CD14-positive monocyte (primary cell): ENCODE measurements at regions not wholly inside any gene's neighbourhood (a gene's known extent, or its start where the extent isn't known, plus 50 kb on each side); places are given as distances from the start of the nearest gene placed in this dataset.

Experiments used
- DNase-seq, 3 donors: peaks; one replicate each; pipeline ENCODE4 v3.0.0-alpha.2; 2011 to 2022
- H2AFZ ChIP-seq: 2 replicates; pipeline ENCODE4 v1.6.0; 2012; ENCODE audit warnings: mild to moderate bottlenecking, low read depth, low read length, inconsistent platforms; ENCODE audit not compliant: insufficient read depth, poor library complexity, severe bottlenecking
- H3K27ac ChIP-seq, 2 donors: 1 replicate in 1 of 2; 2 replicates in 1 of 2; pipeline ENCODE4 v1.5.1; 2012 to 2013; ENCODE audit warnings: low read length in 2 of 2, control low read depth in 1 of 2, inconsistent platforms in 1 of 2, low read depth in 1 of 2, mild to moderate bottlenecking in 1 of 2
- H3K27me3 ChIP-seq, 2 donors: one replicate each; pipeline versions ENCODE4 v1.6.0 to v1.6.1; 2011 to 2013; ENCODE audit warnings: low read length in 2 of 2; ENCODE audit not compliant: control insufficient read depth in 2 of 2, insufficient read depth in 2 of 2
- H3K36me3 ChIP-seq, 2 donors: replicated peaks in 1 of 2; 1 replicate in 1 of 2; 2 replicates in 1 of 2; pipeline versions ENCODE4 v1.5.1 to v1.6.1; 2012 to 2013; ENCODE audit warnings: low read length in 2 of 2, control low read depth in 1 of 2, inconsistent platforms in 1 of 2, mild to moderate bottlenecking in 1 of 2; ENCODE audit not compliant: insufficient read depth in 2 of 2, control insufficient read depth in 1 of 2
- H3K4me1 ChIP-seq, 2 donors: 1 replicate in 1 of 2; 2 replicates in 1 of 2; pipeline versions ENCODE4 v1.5.1 to v1.6.1; 2012 to 2013; ENCODE audit warnings: low read length in 2 of 2, control low read depth in 1 of 2, inconsistent platforms in 1 of 2, mild to moderate bottlenecking in 1 of 2, moderate library complexity in 1 of 2; ENCODE audit not compliant: insufficient read depth in 2 of 2, control insufficient read depth in 1 of 2
- H3K4me2 ChIP-seq: replicated peaks from 2 replicates; pipeline ENCODE3; 2012; ENCODE audit warnings: low read length, moderate library complexity, mild to moderate bottlenecking; ENCODE audit not compliant: poor library complexity, severe bottlenecking; ENCODE audit errors: extremely low read depth
- H3K4me3 ChIP-seq, 3 experiments: fragments of 200-600 bp in 1 of 3; sonication (generic) in 1 of 3; replicated peaks in 1 of 3; 1 replicate in 2 of 3; 2 replicates in 1 of 3; pipeline ENCODE4 v1.5.1; 2011 to 2013; ENCODE audit warnings: low read length in 3 of 3, mild to moderate bottlenecking in 3 of 3, control low read depth in 2 of 3, low read depth in 2 of 3, inconsistent platforms in 1 of 3, moderate library complexity in 1 of 3
- H3K79me2 ChIP-seq: 2 replicates; pipeline ENCODE4 v1.6.0; 2012; ENCODE audit warnings: mild to moderate bottlenecking, control low read depth, inconsistent platforms, low read length, moderate library complexity; ENCODE audit not compliant: insufficient read depth
- H3K9ac ChIP-seq: 2 replicates; pipeline ENCODE4 v1.6.0; 2017; ENCODE audit warnings: low read length, mild to moderate bottlenecking; ENCODE audit not compliant: insufficient read depth, poor library complexity, severe bottlenecking
- H3K9me3 ChIP-seq, 2 donors: replicated peaks in 1 of 2; 1 replicate in 1 of 2; 2 replicates in 1 of 2; pipeline versions ENCODE4 v1.5.1 to v1.6.1; 2012 to 2013; ENCODE audit warnings: low read length in 2 of 2, control low read depth in 1 of 2; ENCODE audit not compliant: control insufficient read depth in 1 of 2, insufficient read depth in 1 of 2
- H4K20me1 ChIP-seq: 2 replicates; pipeline ENCODE4 v1.6.0; 2012; ENCODE audit warnings: mild to moderate bottlenecking, low read length, control low read depth, moderate library complexity; ENCODE audit not compliant: insufficient read depth
- H3K27ac Mint-ChIP-seq, 7 donors: one replicate each; pipeline ENCODE4 v1.8.0; 2020; ENCODE audit warnings: mild to moderate bottlenecking in 7 of 7, mixed read lengths in 7 of 7, moderate library complexity in 6 of 7, inconsistent platforms in 2 of 7
- H3K27me3 Mint-ChIP-seq, 3 donors: one replicate each; pipeline ENCODE4 v1.8.0; 2021 to 2022; ENCODE audit warnings: low read depth in 3 of 3, mild to moderate bottlenecking in 3 of 3, mixed read lengths in 3 of 3, moderate library complexity in 3 of 3, inconsistent platforms in 1 of 3
- H3K36me3 Mint-ChIP-seq, 2 donors: one replicate each; pipeline ENCODE4 v1.8.0; 2020; ENCODE audit warnings: mixed read lengths in 2 of 2, inconsistent platforms in 1 of 2, mild to moderate bottlenecking in 1 of 2
- H3K4me1 Mint-ChIP-seq: one replicate; pipeline ENCODE4 v1.8.0; 2020; ENCODE audit warnings: mild to moderate bottlenecking, mixed read lengths
- H3K4me3 Mint-ChIP-seq, 2 donors: one replicate each; pipeline ENCODE4 v1.8.0; 2020; ENCODE audit warnings: mild to moderate bottlenecking in 2 of 2, mixed read lengths in 2 of 2, moderate library complexity in 1 of 2
- H3K9me3 Mint-ChIP-seq, 7 donors: one replicate each; pipeline ENCODE4 v1.8.0; 2020 to 2022; ENCODE audit warnings: mixed read lengths in 7 of 7, mild to moderate bottlenecking in 6 of 7, moderate library complexity in 6 of 7, inconsistent platforms in 2 of 7
- CTCF ChIP-seq: fragments of 200-600 bp; IDR thresholded peaks from one replicate; pipeline ENCODE4 v1.8.0; 2022; ENCODE audit warnings: antibody characterized with exemption, mild to moderate bottlenecking
- WGBS: methylation state at CpG from one replicate; pipeline ENCODE4 v1.1.5; 2013; ENCODE audit warnings: missing lambda C conversion rate; ENCODE audit not compliant: insufficient coverage; 5-methylcytosine and 5-hydroxymethylcytosine counted together
- intact Hi-C, 2 donors: fragments of 100-400 bp; cut with micrococcal nuclease; formaldehyde crosslinking; loops; one replicate each; pipeline versions ENCODE4 v1.15.0 to v1.15.1; 2023

GRCh38 chr5:101112645-101113044, 209.6 kb upstream of the ST8SIA4 start:
- no peak overlapping the region for H3K9ac ChIP-seq
- no peaks in the 10 kb centered on the region for H3K27me3 Mint-ChIP-seq
- H3K27ac ChIP-seq = no peak overlapping the region
- H3K9me3 ChIP-seq = peaks cover 0 to 4% of the 10 kb centered on the region in 2 donors
- H3K4me3 ChIP-seq = no peak overlapping the region
- peaks cover 0 to 3% (median 1%) of the 10 kb centered on the region in 7 donors for H3K9me3 Mint-ChIP-seq
- H3K36me3 ChIP-seq = no peaks in the 10 kb centered on the region
- H3K36me3 Mint-ChIP-seq = no peaks in the 10 kb centered on the region
- no peaks in the 10 kb centered on the region for H3K4me1 ChIP-seq
- DNase-seq = no peak
- no peak overlapping the region for H3K4me2 ChIP-seq
- H3K79me2 ChIP-seq = no peaks in the 10 kb centered on the region
- no peak overlapping the region for H2AFZ ChIP-seq
- H4K20me1 ChIP-seq = no peaks in the 10 kb centered on the region
- no peaks in the 10 kb centered on the region for H3K27me3 ChIP-seq
- TF ChIP-seq CTCF = no peak
- no peak overlapping the region for H3K4me3 Mint-ChIP-seq
- H3K4me1 Mint-ChIP-seq = no peaks in the 10 kb centered on the region
- no peak overlapping the region for H3K27ac Mint-ChIP-seq
- intact Hi-C loops = no loop called here

- H3K9me3 ChIP-seq = no peaks in the 10 kb centered on the region
- no peaks in the 10 kb centered on the region for H3K4me1 ChIP-seq
- H3K4me1 Mint-ChIP-seq = no peaks in the 10 kb centered on the region
- H4K20me1 ChIP-seq = no peaks in the 10 kb centered on the region
- H3K4me2 ChIP-seq = no peak overlapping the region
- TF ChIP-seq CTCF = no peak
- no peak overlapping the region for H3K9ac ChIP-seq
- no CpG with 5 or more reads among the region's 1 CpG for WGBS
- no peak overlapping the region for H2AFZ ChIP-seq
- peaks cover 0 to 3% (median 0%) of the 10 kb centered on the region in 7 donors for H3K9me3 Mint-ChIP-seq
- H3K36me3 ChIP-seq = no peaks in the 10 kb centered on the region
- H3K27me3 ChIP-seq = no peaks in the 10 kb centered on the region
- no peak overlapping the region for H3K4me3 ChIP-seq
- H3K27me3 Mint-ChIP-seq = peaks cover 0 to 2% (median 1%) of the 10 kb centered on the region in 3 donors
- H3K79me2 ChIP-seq = no peaks in the 10 kb centered on the region
- H3K27ac Mint-ChIP-seq = no peak overlapping the region
- no peak overlapping the region for H3K4me3 Mint-ChIP-seq
- no peak for DNase-seq
- no peak overlapping the region for H3K27ac ChIP-seq
- intact Hi-C loops = no loop called here
- no peaks in the 10 kb centered on the region for H3K36me3 Mint-ChIP-seq
Measured at GRCh38 chr5:101103874-101104273, 200.8 kb upstream of the ST8SIA4 start.
